OCI-LY1 (cell line): ENCODE measurements at regions not wholly inside any gene's neighbourhood (a gene's known extent, or its start where the extent isn't known, plus 50 kb on each side); places are given as distances from the start of the nearest gene placed in this dataset.

Experiments
- CTCF ChIP-seq: fragments of 200-600 bp; sonication (generic), shearing (Covaris generic); IDR thresholded peaks from 2 replicates; pipeline ENCODE4 v1.5.1; 2017; ENCODE audit warnings: mild to moderate bottlenecking, antibody characterized with exemption, low read length, moderate library complexity, mixed read lengths
- EZH2 ChIP-seq: fragments of 200-600 bp; sonication (generic), shearing (Covaris generic); IDR thresholded peaks from 2 replicates; pipeline ENCODE4 v1.8.0; 2017; ENCODE audit warnings: borderline replicate concordance, mixed run types, mild to moderate bottlenecking, antibody characterized with exemption, low read length, moderate library complexity, mixed read lengths

- TF ChIP-seq CTCF (no peak), EZH2 (no peak)
Observed at GRCh38 chr2:76472946-76473345, 762.2 kb upstream of the GCFC2 start.
